H9 (cell line): ENCODE measurements at regions not wholly inside any gene's neighbourhood (a gene's known extent, or its start where the extent isn't known, plus 50 kb on each side); places are given as distances from the start of the nearest gene placed in this dataset.

Experiments used
- DNase-seq: peaks from one replicate; pipeline ENCODE4 v3.0.0-alpha.2; 2017
- H2AFZ ChIP-seq: one replicate; pipeline ENCODE4 v1.6.1; 2013; ENCODE audit warnings: mild to moderate bottlenecking, low read length, control low read depth, moderate library complexity
- H2AK5ac ChIP-seq: 2 replicates; pipeline ENCODE4 v1.6.1; 2013; ENCODE audit warnings: low read length, control low read depth, mixed read lengths; ENCODE audit not compliant: insufficient read length
- H2BK120ac ChIP-seq: one replicate; pipeline ENCODE4 v1.6.1; 2013; ENCODE audit warnings: low read depth, mild to moderate bottlenecking, low read length, control low read depth, inconsistent platforms; ENCODE audit not compliant: poor library complexity, severe bottlenecking
- H2BK12ac ChIP-seq: 2 replicates; pipeline ENCODE4 v1.6.1; 2013; ENCODE audit warnings: low read length, control low read depth, mixed read lengths, low read depth; ENCODE audit not compliant: insufficient read length
- H2BK15ac ChIP-seq: 2 replicates; pipeline ENCODE4 v1.6.1; 2013; ENCODE audit warnings: low read depth, low read length, control low read depth
- H2BK20ac ChIP-seq: one replicate; pipeline ENCODE4 v1.6.1; 2013; ENCODE audit warnings: low read depth, mild to moderate bottlenecking, low read length, control low read depth, inconsistent platforms; ENCODE audit not compliant: poor library complexity, severe bottlenecking
- H2BK5ac ChIP-seq: 2 replicates; pipeline ENCODE4 v1.6.1; 2013; ENCODE audit warnings: low read length, control low read depth, mixed read lengths; ENCODE audit not compliant: insufficient read length
- H3K14ac ChIP-seq: 2 replicates; pipeline ENCODE4 v1.6.1; 2013; ENCODE audit warnings: low read length, control low read depth; ENCODE audit not compliant: insufficient read depth
- H3K18ac ChIP-seq: 2 replicates; pipeline ENCODE4 v1.6.1; 2013; ENCODE audit warnings: low read depth, mild to moderate bottlenecking, mixed read lengths, low read length, control low read depth; ENCODE audit not compliant: insufficient read length
- H3K23ac ChIP-seq: 2 replicates; pipeline ENCODE4 v1.6.1; 2013; ENCODE audit warnings: low read length, control low read depth, mixed read lengths, low read depth; ENCODE audit not compliant: insufficient read length
- H3K23me2 ChIP-seq: 2 replicates; pipeline ENCODE4 v1.6.1; 2013; ENCODE audit warnings: low read depth, mild to moderate bottlenecking, mixed read lengths, low read length, control low read depth; ENCODE audit not compliant: insufficient read length, poor library complexity, severe bottlenecking
- H3K27ac ChIP-seq: 2 replicates; pipeline ENCODE4 v1.5.1; 2013; ENCODE audit warnings: low read length, control low read depth, mixed read lengths, low read depth; ENCODE audit not compliant: insufficient read length
- H3K27me3 ChIP-seq: 2 replicates; pipeline ENCODE4 v1.6.1; 2013; ENCODE audit warnings: low read length, control low read depth, inconsistent platforms; ENCODE audit not compliant: insufficient read depth
- H3K4ac ChIP-seq: 2 replicates; pipeline ENCODE4 v1.6.1; 2013; ENCODE audit warnings: low read depth, mild to moderate bottlenecking, control low read depth, inconsistent platforms, low read length, moderate library complexity
- H3K4me1 ChIP-seq: 2 replicates; pipeline ENCODE4 v1.6.1; 2013; ENCODE audit warnings: low read length, control low read depth, inconsistent platforms; ENCODE audit not compliant: insufficient read depth
- H3K4me2 ChIP-seq: 2 replicates; pipeline ENCODE4 v1.6.1; 2013; ENCODE audit warnings: low read length, control low read depth, mixed read lengths; ENCODE audit not compliant: insufficient read length, insufficient read depth
- H3K56ac ChIP-seq: 2 replicates; pipeline ENCODE4 v1.6.1; 2013; ENCODE audit warnings: low read depth, mild to moderate bottlenecking, mixed read lengths, low read length, control low read depth; ENCODE audit not compliant: insufficient read length
- H3K79me1 ChIP-seq: 2 replicates; pipeline ENCODE4 v1.6.1; 2013; ENCODE audit warnings: low read depth, mild to moderate bottlenecking, moderate library complexity, low read length, control low read depth, inconsistent platforms; ENCODE audit not compliant: insufficient read depth, poor library complexity, severe bottlenecking
- H3K79me2 ChIP-seq: 2 replicates; pipeline ENCODE4 v1.6.1; 2013; ENCODE audit warnings: low read length, control low read depth, inconsistent platforms; ENCODE audit not compliant: insufficient read depth
- H3K9ac ChIP-seq: 2 replicates; pipeline ENCODE4 v1.6.1; 2013; ENCODE audit warnings: low read length, control low read depth, mixed read lengths; ENCODE audit not compliant: insufficient read length; ENCODE audit errors: extremely low read depth
- H3K9me3 ChIP-seq: one replicate; pipeline ENCODE4 v1.6.1; 2013; ENCODE audit warnings: low read depth, low read length, inconsistent platforms; ENCODE audit not compliant: control insufficient read depth
- H3T11ph ChIP-seq: one replicate; pipeline ENCODE4 v1.6.1; 2013; ENCODE audit warnings: mild to moderate bottlenecking, low read length, control low read depth, inconsistent platforms
- H4K20me1 ChIP-seq: one replicate; pipeline ENCODE4 v1.6.1; 2013; ENCODE audit not compliant: control insufficient read depth, insufficient read length, insufficient read depth
- H4K5ac ChIP-seq: 2 replicates; pipeline ENCODE4 v1.6.1; 2013; ENCODE audit warnings: low read depth, mild to moderate bottlenecking, mixed read lengths, low read length, control low read depth; ENCODE audit not compliant: insufficient read length
- H4K8ac ChIP-seq: replicated peaks from 2 replicates; pipeline ENCODE4 v1.6.1; 2013; ENCODE audit warnings: low read length, control low read depth, mixed read lengths, low read depth; ENCODE audit not compliant: insufficient read length
- H4K91ac ChIP-seq: 2 replicates; pipeline ENCODE4 v1.6.1; 2013; ENCODE audit warnings: low read depth, mild to moderate bottlenecking, moderate library complexity, mixed read lengths, low read length, control low read depth; ENCODE audit not compliant: insufficient read length
- H3K27ac Mint-ChIP-seq, 3 experiments: 2 replicates in 2 of 3; 3 replicates in 1 of 3; pipeline ENCODE4 v1.8.0; 2020 to 2021; ENCODE audit warnings: mixed read lengths in 3 of 3, mild to moderate bottlenecking in 1 of 3, moderate library complexity in 1 of 3
- H3K27me3 Mint-ChIP-seq: 2 replicates; pipeline ENCODE4 v1.8.0; 2021; ENCODE audit warnings: low read depth, mild to moderate bottlenecking, moderate library complexity, mixed read lengths
- H3K36me3 Mint-ChIP-seq, 3 experiments: 2 replicates in 2 of 3; 3 replicates in 1 of 3; pipeline ENCODE4 v1.8.0; 2020 to 2021; ENCODE audit warnings: low read depth in 3 of 3, mixed read lengths in 3 of 3; ENCODE audit not compliant: insufficient read depth in 1 of 3
- H3K4me1 Mint-ChIP-seq, 2 experiments: 2 replicates each; pipeline ENCODE4 v1.8.0; 2020; ENCODE audit warnings: mixed read lengths in 2 of 2
- H3K4me3 Mint-ChIP-seq, 2 experiments: 2 replicates in 1 of 2; 3 replicates in 1 of 2; pipeline ENCODE4 v1.8.0; 2020 to 2021; ENCODE audit warnings: mild to moderate bottlenecking in 2 of 2, mixed read lengths in 2 of 2, moderate library complexity in 1 of 2
- H3K9me3 Mint-ChIP-seq, 2 experiments: 2 replicates in 1 of 2; 3 replicates in 1 of 2; pipeline ENCODE4 v1.8.0; 2020; ENCODE audit warnings: mild to moderate bottlenecking in 2 of 2, mixed read lengths in 2 of 2, moderate library complexity in 1 of 2
- WGBS: extraction: QIAGEN DNeasy Blood & Tissue Kit; methylation state at CpG from one replicate; pipeline ENCODE4 v1.1.7; 2013; ENCODE audit warnings: missing lambda C conversion rate, low lambda C conversion rate, mixed read lengths; ENCODE audit not compliant: insufficient read length; ENCODE audit errors: extremely low coverage; 5-methylcytosine and 5-hydroxymethylcytosine counted together
- TF ChIP-seq, protein P1 (sequence below): fragments of 200-600 bp; sonication (generic); conservative IDR thresholded peaks from 3 replicates; pipeline ENCODE4 v1.8.0; 2021; ENCODE audit warnings: antibody characterized with exemption, mild to moderate bottlenecking

DNA sequence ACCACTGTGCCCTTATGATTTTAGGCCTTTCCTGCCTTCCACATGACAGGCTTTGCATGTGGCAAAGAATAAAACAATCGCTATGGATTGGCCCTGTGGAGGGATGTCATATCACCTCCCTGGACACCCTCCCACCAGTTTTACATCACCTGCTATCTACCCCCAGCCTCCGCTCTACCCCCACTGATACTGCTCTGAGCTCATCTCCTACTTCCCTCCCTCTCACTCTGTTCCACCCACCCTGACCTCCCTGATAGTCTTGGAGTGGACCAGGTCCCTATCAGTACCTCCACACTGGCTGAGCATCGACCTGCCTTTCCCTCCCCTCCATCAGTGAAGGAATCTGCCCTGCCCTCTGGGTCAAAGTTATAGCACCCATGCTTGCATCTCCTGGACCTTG, 91.8 kb upstream of the FOXN3 start:
- Histone ChIP-seq H3K27ac (no peak overlapping the region), H2AFZ (no peak overlapping the region), H3K4ac (no peak overlapping the region), H4K20me1 (no peaks in the 10 kb centered on the region), H3K27me3 (no peaks in the 10 kb centered on the region), H2AK5ac (no peak overlapping the region), H3K23ac (no peak overlapping the region), H2BK120ac (no peak overlapping the region), H3K4me2 (no peak overlapping the region), H2BK15ac (no peak overlapping the region), H4K5ac (no peak overlapping the region), H3K14ac (no peak overlapping the region), H3K79me1 (no peaks in the 10 kb centered on the region), H4K91ac (no peak overlapping the region), H2BK20ac (no peak overlapping the region), H2BK12ac (no peak overlapping the region), H4K8ac (no peak overlapping the region), H3K9ac (no peak overlapping the region), H3K18ac (no peak overlapping the region), H3K79me2 (peaks cover 12% of the 10 kb centered on the region; the same call in 1 of the 2 replicates), H3T11ph (no peak overlapping the region), H3K56ac (no peak overlapping the region), H3K9me3 (no peaks in the 10 kb centered on the region), H3K23me2 (no peaks in the 10 kb centered on the region), H2BK5ac (no peak overlapping the region), H3K4me1 (peaks cover 12% of the 10 kb centered on the region)
- Mint-ChIP-seq H3K4me3 (no peak overlapping the region), H3K4me1 (peaks cover 39% of the 10 kb centered on the region in 2 experiments), H3K27ac (peak overlapping the region in 1 of 3 experiments; percentile 31; a peak in 1 of 7 replicates), H3K9me3 (peaks cover 10% of the 10 kb centered on the region in 2 experiments; a peak in 4 of 5 replicates), H3K36me3 (peaks cover 37 to 45% (median 40%) of the 10 kb centered on the region in 3 experiments), H3K27me3 (no peaks in the 10 kb centered on the region)
- TF ChIP-seq, protein P1, sequence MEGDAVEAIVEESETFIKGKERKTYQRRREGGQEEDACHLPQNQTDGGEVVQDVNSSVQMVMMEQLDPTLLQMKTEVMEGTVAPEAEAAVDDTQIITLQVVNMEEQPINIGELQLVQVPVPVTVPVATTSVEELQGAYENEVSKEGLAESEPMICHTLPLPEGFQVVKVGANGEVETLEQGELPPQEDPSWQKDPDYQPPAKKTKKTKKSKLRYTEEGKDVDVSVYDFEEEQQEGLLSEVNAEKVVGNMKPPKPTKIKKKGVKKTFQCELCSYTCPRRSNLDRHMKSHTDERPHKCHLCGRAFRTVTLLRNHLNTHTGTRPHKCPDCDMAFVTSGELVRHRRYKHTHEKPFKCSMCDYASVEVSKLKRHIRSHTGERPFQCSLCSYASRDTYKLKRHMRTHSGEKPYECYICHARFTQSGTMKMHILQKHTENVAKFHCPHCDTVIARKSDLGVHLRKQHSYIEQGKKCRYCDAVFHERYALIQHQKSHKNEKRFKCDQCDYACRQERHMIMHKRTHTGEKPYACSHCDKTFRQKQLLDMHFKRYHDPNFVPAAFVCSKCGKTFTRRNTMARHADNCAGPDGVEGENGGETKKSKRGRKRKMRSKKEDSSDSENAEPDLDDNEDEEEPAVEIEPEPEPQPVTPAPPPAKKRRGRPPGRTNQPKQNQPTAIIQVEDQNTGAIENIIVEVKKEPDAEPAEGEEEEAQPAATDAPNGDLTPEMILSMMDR, result no peak
- no peak for DNase-seq
- no CpG with 5 or more reads among the region's 3 CpGs for WGBS
